ENCODE measurements at regions not wholly inside any gene's neighbourhood (a gene's known extent, or its start where the extent isn't known, plus 50 kb on each side); places are given as distances from the start of the nearest gene placed in this dataset.

DNA sequence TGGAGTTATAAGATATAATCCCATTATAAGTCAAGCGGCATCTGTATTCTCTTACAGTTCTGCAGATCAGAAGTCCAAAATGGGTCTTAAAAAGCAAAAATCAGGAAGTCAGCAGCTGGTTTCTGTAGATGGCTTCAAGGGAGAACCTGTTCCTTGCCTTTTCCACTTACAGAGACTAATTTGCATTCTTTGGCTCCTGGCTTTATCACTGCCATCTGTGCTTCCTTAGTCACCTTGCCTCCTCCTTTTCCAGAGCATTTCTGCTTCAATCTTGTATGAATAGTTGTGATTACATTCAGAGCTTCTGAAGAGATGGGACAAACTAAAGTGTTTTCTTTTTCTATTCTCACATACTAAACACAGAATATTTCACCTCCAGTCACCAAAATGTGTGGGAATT is 647.3 kb upstream of the GRAMD2B start:
- TF ChIP-seq, protein P1, sequence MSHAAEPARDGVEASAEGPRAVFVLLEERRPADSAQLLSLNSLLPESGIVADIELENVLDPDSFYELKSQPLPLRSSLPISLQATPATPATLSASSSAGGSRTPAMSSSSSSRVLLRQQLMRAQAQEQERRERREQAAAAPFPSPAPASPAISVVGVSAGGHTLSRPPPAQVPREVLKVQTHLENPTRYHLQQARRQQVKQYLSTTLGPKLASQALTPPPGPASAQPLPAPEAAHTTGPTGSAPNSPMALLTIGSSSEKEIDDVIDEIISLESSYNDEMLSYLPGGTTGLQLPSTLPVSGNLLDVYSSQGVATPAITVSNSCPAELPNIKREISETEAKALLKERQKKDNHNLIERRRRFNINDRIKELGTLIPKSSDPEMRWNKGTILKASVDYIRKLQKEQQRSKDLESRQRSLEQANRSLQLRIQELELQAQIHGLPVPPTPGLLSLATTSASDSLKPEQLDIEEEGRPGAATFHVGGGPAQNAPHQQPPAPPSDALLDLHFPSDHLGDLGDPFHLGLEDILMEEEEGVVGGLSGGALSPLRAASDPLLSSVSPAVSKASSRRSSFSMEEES (CRISPR knock-in tag; IDR thresholded peaks at IDR 0.05), result no peak
- no peak for TF ChIP-seq SRF (IDR thresholded peaks at IDR 0.05; ENCODE audit: low read depth, low read length)
- TF ChIP-seq, protein P2, sequence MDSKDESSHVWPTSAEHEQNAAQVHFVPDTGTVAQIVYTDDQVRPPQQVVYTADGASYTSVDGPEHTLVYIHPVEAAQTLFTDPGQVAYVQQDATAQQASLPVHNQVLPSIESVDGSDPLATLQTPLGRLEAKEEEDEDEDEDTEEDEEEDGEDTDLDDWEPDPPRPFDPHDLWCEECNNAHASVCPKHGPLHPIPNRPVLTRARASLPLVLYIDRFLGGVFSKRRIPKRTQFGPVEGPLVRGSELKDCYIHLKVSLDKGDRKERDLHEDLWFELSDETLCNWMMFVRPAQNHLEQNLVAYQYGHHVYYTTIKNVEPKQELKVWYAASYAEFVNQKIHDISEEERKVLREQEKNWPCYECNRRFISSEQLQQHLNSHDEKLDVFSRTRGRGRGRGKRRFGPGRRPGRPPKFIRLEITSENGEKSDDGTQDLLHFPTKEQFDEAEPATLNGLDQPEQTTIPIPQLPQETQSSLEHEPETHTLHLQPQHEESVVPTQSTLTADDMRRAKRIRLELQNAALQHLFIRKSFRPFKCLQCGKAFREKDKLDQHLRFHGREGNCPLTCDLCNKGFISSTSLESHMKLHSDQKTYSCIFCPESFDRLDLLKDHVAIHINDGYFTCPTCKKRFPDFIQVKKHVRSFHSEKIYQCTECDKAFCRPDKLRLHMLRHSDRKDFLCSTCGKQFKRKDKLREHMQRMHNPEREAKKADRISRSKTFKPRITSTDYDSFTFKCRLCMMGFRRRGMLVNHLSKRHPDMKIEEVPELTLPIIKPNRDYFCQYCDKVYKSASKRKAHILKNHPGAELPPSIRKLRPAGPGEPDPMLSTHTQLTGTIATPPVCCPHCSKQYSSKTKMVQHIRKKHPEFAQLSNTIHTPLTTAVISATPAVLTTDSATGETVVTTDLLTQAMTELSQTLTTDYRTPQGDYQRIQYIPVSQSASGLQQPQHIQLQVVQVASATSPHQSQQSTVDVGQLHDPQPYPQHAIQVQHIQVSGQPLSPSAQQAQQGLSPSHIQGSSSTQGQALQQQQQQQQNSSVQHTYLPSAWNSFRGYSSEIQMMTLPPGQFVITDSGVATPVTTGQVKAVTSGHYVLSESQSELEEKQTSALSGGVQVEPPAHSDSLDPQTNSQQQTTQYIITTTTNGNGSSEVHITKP (CRISPR knock-in tag; IDR thresholded peaks at IDR 0.05; ENCODE audit: low read depth), result no peak

All from HepG2 (cell line).